GM18907 (cell line): ENCODE measurements at regions not wholly inside any gene's neighbourhood (a gene's known extent, or its start where the extent isn't known, plus 50 kb on each side); places are given as distances from the start of the nearest gene placed in this dataset.
"Not testable (repeated sequence)": the region's sequence is repeated elsewhere in the genome, so short reads cannot be mapped to it uniquely, and the experiment has no call there.

Source experiments
- ATAC-seq: cut with Tn5 transposase; IDR thresholded peaks from one replicate; pipeline ENCODE4 v1.9.1; 2021; ENCODE audit warnings: mild to moderate bottlenecking, moderate library complexity; ENCODE audit not compliant: unreplicated experiment

- no peak for ATAC-seq
Observed at GRCh38 chr6:164098857-164099267, 684.3 kb downstream of the QKI start.

- ATAC-seq: no peak
Observed at GRCh38 chr6:164097551-164098398, 683.3 kb downstream of the QKI start.

GRCh38 chr6:164097056-164097455 is 682.5 kb downstream of the QKI start:
- ATAC-seq: no peak

GRCh38 chr6:164095056-164095455 is 680.5 kb downstream of the QKI start:
- ATAC-seq: no peak

GRCh38 chr6:164087870-164088269 is 673.4 kb downstream of the QKI start:
- ATAC-seq: no peak

GRCh38 chr6:164087211-164087610 is 672.7 kb downstream of the QKI start:
- ATAC-seq: no peak

- no peak for ATAC-seq
Observed at GRCh38 chr6:164086076-164086887, 671.8 kb downstream of the QKI start.

- ATAC-seq: no peak
Observed at GRCh38 chr6:164085091-164086075, 670.9 kb downstream of the QKI start.

GRCh38 chr6:164079275-164079600 is 664.7 kb downstream of the QKI start:
- ATAC-seq: no peak

- no peak for ATAC-seq
Observed at GRCh38 chr6:164078532-164079274, 664.2 kb downstream of the QKI start.

GRCh38 chr6:164076818-164077532 is 662.5 kb downstream of the QKI start:
- ATAC-seq: not testable (repeated sequence)

- no peak for ATAC-seq
Observed at GRCh38 chr6:164075981-164076615, 661.6 kb downstream of the QKI start.

- ATAC-seq: no peak
Observed at GRCh38 chr6:164072240-164072666, 657.7 kb downstream of the QKI start.

GRCh38 chr6:164069350-164069990 is 655.0 kb downstream of the QKI start:
- ATAC-seq: no peak

GRCh38 chr6:164068527-164068926 is 654.0 kb downstream of the QKI start:
- ATAC-seq: no peak

GRCh38 chr6:164066766-164067165 is 652.2 kb downstream of the QKI start:
- no peak for ATAC-seq

GRCh38 chr6:164066335-164066734 is 651.8 kb downstream of the QKI start:
- ATAC-seq: no peak

- ATAC-seq: no peak
Observed at GRCh38 chr6:164063346-164063745, 648.8 kb downstream of the QKI start.

GRCh38 chr6:164062872-164063271 is 648.4 kb downstream of the QKI start:
- ATAC-seq: no peak
